GM19035 (cell line): ENCODE measurements at regions not wholly inside any gene's neighbourhood (a gene's known extent, or its start where the extent isn't known, plus 50 kb on each side); places are given as distances from the start of the nearest gene placed in this dataset.

Experiments
- ATAC-seq: cut with Tn5 transposase; IDR thresholded peaks from one replicate; pipeline ENCODE4 v1.9.1; 2021; ENCODE audit not compliant: unreplicated experiment

DNA sequence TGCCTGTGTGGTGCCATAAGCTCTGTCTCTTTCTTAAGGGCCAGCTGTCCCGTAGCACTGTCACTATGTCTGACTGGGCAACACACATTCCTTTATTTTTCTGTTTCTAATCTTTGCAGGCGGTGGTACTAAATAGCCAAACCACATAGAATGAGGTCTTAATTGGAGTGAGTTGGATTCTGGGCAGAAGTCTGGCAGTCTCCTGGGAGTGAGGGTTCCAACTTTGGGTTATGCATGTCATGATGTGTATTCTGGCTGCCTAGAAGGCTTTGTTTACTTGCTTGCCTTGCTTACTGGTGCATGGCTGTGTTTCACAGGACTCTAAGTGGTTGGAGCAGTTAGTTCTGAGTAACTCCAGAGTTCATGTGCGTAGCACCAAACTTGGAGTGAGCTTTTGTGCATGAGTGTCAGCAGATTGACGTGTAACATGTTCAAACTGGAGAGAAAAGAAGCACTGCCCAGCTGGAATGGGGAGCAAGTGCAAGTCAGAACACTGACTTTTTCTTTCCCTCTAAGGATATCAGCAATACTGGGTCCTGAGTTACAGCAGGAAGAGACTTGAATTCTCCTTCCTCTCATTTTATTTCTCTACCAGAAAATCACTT, 185.8 kb downstream of the PCSK1 start:
- no peak for ATAC-seq

DNA sequence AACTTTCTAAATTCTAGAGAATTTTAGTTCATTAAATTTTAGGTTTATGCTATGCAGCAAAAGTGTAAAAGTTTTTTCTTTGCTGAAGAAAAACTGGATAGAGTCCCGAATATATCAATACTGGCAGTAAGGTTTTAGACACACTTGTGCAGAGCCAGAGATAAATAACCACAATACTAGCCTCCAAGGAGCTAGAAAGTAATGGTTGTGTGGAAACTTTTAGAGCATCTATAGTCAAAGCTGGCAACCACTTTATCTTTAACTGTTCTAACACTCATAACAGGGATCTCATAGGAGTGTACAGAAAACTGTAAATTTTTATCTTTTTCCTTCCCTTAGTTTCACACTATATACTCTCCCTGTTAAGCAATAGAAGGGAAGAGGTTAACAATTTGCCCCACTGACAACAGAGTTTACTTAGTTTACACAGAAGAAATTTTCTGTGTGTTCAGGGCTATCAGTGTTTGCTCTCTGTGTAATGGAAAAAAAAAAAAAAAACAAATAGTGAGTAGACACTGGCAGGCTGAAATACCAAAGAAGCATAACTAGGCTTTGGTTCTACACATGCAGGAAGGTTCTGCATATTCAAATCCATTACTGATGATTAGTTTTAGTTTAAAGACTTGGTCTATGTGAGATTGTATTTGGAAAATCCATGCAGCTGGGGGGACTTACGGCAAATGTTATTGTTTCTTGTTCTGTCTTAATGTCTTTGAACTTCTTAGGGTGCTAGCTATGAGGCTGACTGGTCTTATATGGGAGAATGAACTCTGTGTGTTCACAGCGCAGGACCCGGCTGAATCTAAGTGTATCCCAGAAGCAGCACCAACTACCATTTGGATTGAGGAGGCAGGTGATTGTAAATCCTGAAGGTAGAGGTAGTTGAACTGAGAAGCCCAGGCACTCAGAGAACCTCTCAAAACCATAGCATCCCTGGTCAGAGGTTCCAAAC, 187.6 kb downstream of the PCSK1 start:
- no peak for ATAC-seq

DNA sequence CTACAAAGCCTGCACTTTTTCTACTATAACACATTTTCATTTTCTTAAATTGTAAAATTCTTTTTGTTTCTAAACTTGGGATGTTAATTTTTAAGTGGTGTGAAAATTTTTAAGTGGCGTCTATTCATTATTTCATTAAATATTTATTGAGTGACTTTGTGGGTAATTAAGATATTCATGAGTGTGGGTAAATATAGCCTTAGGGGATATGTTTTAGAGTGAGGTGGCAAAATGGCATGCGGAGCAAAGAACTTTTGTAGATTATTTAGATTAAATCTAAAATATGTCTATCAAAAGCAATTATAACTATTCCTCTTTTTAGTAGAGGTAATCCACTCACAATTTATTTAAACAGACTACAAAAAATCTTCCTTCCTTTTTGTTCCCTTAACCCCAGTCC, 188.4 kb downstream of the PCSK1 start:
- no peak for ATAC-seq

DNA sequence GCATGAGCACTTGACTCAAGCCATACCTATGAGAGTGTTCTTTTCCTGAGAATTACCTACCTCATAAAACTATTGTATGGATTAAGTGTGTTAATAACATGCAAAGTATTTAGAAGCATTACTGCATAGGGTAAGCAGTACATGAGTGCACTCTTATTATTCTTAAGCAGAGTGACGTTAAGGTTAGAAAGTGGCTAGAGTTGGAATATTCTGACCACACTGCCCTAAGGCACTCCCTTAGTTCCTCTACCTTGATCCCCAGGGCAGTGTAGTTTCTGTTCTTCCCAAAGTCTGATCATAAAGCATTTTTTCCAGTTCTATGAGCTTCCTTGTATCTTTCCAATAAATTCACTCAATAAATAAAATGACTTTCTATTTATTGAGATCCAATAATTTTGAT, 189.2 kb downstream of the PCSK1 start:
- ATAC-seq = no peak

DNA sequence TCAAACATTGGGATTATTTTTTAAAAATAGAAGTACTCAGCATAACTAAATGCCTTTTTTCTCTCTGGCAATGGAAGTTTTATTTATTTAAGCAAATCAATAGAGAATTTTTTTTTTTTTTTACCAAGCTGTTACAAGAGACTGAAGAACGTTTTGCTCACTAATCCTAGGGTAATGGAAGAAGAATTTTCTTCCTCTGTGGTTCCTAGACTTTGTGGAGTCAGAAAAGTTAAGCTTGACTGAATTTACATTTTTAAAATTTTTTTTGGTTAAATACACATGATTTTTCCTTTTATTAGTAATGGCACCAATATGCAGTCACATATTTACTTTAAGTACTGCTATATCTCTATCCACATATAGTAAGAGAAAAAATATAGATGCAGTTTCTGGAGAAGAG, 189.8 kb downstream of the PCSK1 start:
- ATAC-seq = no peak

DNA sequence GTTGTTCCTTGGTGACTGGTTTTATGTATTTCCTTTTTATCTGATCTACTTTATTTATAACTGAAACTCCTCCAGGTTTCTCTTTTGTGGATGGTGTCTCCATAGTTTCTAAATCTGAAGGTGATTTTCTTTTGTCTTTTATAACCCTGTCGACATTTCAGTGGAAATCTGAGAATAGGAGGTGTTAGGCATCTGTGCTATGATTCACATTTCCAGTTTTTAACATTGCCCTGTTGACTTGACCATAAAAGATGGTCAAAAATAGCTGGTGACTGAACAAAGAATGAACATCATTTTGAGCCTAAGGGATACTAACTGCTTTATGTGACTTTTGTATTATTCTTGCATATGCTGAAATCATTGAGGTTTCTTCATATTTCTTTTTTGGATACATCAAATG, 190.5 kb downstream of the PCSK1 start:
- ATAC-seq = no peak

DNA sequence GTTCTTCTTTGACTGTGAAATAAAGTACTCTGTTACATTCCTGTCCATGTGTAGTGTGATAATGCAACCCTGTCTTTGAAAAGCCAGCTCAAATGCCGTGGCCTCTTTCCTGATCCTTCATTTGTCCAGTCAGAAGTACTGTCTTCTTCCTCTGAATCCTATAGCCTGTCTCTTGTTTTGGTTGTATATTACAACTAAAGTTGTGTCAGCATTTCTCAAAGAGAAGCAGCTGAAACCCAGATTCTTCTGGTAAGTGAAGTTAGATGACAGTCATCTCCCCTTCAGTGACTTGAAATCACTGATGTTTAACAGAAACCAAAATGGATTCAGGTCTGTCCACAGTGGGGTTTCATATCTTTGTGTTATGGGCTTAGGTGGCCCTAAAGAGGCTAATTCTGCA, 196.2 kb downstream of the PCSK1 start:
- no peak for ATAC-seq

DNA sequence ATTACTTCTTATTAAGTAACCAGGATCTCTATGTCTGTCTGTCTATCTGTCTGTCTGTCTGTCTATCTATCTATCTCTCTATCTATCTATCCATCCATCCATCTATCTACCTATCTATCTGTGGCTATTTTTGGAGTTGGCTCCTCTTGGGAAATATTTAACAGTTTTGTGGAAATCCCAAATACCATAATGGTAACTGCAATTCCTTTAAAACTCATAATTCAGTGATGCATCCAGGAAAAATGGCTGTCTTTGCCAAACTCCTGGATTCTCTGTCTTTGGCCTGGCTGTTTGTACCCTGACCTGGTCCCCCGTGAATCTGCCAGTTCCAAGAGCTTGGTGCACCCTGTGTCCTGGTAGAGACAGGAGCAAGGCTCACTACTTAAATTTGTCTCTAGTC, 197.0 kb downstream of the PCSK1 start:
- ATAC-seq = no peak

DNA sequence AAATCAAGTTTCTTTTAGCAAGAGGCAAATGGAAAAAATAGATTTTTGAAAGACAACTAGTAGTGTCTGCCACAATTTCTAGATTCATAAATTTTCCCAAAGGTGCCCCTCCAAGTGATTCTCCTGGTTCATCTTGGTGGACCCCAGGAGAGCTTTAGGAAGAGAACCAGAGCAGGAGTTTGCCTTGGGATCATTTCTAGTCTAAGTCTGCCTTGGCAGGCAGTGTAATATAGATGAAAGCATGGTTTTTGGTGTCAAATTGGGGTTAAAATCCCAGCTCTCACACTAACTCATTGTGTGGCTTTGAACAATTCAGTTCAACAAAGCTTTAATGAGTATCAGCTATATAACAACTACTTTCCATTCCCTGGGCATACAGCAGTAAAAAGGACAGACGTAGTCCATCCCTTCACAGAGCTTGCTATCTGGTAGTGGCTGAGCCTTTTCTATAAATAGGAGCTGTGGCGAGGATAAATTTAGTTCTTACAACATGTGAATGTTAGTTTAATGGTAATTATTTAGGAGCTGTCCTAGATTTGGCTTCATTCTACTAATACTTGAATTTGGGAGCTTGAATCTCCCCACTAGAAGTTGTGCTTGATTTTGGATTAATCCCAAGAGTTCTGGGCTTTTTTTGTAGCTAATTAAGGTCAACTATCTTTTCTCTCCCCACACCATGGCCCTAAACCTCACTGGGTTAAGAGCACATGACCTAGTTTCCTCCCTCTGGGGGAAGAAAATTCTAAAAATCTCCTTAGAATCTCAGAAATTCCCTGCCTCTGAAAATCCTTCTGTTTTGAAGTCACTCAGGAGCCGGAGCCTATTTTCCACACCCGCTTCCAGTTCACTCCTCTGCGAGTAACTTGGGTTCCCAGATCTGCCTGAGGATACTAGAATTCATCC, 197.8 kb downstream of the PCSK1 start:
- no peak for ATAC-seq

DNA sequence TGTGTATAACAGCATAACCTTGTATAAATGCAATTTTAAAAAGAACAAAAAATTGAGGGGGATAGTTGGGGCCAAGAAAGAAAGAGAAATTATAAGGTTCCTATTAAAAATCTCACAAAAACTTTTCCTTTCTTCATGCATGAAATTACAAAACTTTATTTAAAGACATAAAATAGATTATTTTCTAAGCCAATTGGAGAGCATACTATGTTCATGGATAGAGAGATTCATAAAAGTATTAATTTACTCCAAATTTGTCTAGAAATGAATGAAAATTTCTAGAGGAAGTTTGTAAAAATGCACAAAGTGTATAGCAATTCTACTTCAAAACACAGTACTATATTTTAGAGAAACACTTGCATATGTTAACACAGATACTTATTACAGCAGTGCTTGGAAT, 200.4 kb downstream of the PCSK1 start:
- no peak for ATAC-seq

DNA sequence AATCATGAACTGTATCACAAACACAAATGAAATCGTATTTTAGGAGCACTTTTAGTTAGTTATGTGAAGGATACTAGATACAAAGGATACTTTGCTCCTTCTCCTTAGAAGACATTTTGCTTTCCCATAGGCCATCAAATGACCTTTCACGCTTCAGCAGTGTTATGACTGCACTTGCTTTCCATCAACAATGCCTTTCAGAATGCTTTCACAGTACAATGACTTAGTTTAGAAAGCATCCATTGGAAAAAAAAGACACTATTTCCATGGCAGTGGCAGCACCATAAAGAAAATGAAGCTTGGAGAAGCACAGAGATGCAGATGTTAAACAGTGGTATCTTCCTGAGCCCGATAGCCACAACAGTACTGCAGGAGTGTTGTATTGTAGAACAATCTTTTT, 203.9 kb downstream of the PCSK1 start:
- no peak for ATAC-seq

DNA sequence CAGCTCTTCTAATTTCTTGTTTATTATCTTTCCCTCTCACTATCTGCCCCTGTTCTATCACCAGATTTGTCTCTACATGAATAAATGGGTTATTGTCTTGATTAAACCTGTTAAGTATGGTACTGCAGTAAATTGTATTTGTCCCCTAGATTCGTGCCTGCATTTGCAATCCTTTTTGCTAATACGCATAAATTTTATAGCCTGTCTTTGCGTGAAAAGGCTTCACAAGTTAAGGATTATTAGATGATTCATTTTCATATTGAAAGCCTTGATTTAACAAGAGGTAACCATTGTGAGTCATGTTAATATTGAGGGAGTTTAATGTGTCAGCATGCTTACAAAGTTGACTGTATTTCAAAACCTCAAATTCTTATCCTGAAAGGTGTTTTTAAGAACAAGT, 204.6 kb downstream of the PCSK1 start:
- ATAC-seq = no peak

DNA sequence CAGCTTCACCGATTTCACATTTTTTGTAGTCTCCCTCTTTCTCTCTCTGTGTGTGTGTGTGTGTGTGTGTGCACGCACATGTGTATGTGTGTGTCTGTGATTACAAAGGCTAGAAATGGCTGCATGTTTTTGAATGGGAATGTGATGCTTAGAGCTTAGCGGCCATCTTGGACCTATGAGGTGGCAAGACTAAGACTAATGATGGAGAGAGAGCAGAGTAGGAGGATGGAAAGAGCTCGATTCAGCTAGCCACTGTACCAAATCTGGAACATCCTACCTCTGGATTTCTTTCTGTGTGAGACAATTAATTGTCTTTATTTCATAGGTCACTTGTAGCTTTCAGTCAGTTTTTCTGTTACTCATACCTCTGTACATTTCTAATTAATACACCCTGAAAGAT, 205.1 kb downstream of the PCSK1 start:
- no peak for ATAC-seq

DNA sequence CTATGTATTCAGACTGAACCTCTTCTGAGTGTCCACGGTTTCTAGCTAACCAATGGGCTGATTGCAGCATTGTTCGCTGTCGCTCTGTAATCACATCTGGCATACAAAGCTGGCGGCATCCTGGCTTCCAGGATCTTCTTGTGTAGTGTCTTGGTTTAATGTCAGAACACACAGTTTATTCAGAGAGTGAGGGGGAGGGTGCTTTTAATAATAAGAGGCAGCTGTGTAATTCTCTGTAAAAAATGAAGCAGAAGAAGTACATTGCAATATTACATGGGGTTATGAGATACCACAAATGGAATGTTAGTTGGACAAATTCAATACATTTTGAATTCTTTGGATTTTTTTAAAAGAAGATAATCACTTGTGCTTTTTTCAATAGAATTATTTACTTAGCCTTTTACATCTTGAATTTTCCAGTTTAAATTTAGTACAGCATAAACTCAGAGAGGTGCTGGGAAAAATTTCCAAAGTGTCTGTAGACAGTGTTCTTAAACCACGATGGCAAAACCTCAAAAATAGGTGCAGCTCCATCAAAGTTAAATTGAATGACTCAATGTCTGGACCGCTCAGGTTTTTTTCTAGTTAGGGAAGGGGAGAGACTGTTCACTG, 206.0 kb downstream of the PCSK1 start:
- no peak for ATAC-seq

DNA sequence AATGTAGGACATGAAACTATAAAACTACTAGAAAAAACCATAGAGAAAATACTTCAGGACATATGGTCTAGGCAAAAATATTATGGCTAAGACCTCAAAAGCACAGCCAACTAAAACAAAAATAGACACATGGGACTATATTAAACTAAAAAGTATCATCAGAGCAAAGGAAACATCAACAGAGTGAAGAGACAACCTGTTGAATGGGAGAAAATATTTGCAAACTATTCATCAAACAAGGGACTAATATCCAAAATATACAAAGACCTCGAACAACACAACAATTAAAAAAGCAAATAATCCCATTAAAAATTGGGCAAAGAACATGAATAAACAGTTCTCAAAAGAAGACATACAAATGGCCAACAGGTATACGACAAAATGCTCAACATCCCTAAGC, 210.9 kb downstream of the PCSK1 start:
- no peak for ATAC-seq

DNA sequence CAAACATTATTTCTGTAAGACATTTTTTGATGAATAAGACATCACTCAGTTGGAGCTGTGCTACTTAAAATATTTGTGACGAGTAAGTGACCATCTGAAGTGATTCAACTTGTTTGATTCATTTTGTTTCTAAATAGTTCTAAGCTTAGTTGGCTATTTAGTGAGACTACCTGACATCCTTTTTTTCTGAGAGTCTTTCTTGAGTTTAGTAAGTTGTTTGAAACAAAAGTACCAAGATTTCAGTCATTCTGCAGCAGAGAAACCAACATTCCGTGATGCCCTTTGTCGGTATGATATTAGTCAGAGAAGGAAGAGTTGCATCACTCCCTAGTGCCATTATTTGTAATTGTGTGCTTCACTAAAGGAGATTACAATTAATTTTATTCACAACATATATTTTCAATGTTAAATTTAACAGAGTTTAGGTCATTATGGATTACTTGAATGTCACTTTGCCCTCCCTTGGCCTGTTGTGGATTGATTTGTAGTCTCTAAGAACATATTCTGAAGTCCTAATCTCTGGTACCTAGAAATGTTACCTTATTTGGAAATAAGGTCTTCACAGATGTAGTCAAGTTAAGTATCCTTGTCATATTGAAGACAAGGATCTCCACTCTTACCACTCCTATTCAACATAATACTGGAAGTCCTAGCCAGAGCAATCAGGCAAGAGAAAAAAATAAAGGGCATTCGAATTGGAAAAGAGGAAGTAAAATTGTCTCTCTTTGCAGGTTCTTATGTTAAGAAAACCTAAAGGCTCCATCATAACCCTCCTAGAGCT, 212.2 kb downstream of the PCSK1 start:
- peak; percentile 89 for ATAC-seq

DNA sequence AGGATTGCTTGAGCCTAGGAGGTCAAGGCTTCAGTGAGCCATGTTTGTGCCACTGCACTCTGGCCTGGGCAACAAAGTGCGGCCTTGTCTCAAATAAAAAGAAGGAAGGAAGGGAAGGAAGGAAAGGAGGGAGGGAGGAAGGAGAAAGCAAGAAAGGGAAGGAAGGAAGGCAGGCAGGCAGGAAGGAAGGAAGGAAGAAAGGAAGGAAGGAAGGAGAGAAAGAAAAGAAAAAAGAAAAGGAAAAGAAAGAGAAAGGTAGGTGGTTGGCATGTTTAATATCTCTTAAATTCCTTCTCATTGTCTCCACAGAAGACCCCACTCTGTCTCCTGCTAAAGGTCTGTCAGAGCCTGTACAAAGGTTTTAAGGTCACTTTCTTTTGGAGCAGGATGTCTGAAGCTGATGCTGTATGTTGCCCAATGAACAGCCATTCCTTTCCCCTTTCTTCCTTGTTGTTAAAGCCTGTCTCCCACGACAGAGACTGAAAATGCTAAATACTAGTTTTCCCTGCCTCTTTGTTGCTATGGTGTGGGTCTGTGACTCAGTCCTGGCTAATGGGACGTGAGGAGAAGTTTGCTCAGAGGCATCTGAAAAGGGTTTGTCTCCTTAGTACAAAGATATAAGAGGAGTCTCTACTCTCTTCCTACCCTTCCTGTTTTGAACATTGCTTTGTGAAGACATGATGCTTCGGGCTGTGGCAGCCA, 213.3 kb downstream of the PCSK1 start:
- no peak for ATAC-seq

DNA sequence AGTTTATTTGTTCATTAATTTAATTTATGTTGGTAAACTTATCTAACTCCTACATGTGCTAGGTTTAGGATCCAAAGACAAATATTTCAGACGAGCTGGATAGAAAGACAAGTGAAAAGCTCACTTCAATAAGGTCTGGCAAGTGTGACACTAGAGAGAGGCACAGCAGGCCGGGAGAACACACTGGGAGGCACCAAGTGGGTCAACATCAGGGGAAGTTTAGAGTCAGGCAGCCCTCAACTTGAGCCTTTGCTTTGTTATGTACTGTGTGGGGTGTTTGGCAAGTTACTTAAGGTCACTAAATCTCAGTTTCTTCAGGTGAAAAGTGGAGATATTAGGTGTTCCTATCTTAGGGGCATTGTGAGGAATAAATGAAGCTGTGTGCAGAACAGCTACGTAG, 214.4 kb downstream of the PCSK1 start:
- no peak for ATAC-seq

DNA sequence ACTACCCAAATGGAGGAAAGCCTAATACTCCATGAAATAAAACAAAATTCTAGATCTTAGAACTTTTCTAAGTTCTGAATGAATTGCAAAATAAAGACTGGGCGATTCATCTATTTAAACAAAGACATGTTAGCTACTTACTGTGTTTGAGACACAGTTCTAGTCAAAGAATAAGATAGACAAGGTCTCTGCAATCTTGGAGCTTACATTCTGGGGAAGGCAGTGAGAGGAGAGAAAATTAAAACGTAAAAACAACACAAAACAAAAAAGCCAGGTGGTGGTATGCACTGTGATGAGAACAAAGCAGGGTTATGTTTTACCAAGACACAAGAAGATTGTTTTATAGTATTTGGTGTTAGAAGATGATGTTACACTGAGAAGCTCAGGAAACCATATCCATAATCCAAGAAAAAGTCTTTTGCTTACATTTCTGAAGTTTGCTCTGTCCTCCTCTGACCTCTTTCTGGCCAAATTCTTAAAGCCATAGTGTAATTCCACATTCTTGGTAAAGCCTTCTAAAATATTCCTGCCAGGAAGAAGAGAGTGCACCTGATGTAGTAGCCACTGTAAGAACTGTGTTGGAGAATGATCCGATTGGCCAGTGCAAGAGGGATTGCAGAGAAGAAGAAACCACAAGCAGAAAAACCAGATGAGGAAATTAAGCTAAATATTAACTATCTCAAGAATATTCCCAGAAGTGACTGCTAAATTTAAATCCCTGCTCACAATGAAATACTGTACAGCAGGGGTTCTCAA, 218.4 kb downstream of the PCSK1 start:
- ATAC-seq = no peak
